Ishikawa (cell line): ENCODE measurements at regions not wholly inside any gene's neighbourhood (a gene's known extent, or its start where the extent isn't known, plus 50 kb on each side); places are given as distances from the start of the nearest gene placed in this dataset.

Source experiments
- CEBPB ChIP-seq: IDR thresholded peaks from 2 replicates; pipeline ENCODE4 v1.6.1; 2012
- CREB1 ChIP-seq: IDR thresholded peaks from 2 replicates; pipeline ENCODE4 v1.6.1; 2012; ENCODE audit warnings: low read depth
- NFIC ChIP-seq: IDR thresholded peaks from 2 replicates; pipeline ENCODE4 v1.6.1; 2012
- RAD21 ChIP-seq: IDR thresholded peaks from 2 replicates; pipeline ENCODE4 v1.6.1; 2012; ENCODE audit warnings: low read depth
- TAF1 ChIP-seq: IDR thresholded peaks from 2 replicates; pipeline ENCODE4 v1.6.1; 2012; ENCODE audit warnings: low read depth, mild to moderate bottlenecking
- YY1 ChIP-seq: IDR thresholded peaks from 2 replicates; pipeline ENCODE4 v1.6.1; 2012; ENCODE audit warnings: low read depth
- ZBTB7A ChIP-seq: IDR thresholded peaks from 2 replicates; pipeline ENCODE4 v1.6.1; 2012; ENCODE audit warnings: low read depth
- TF ChIP-seq, protein P1 (sequence below): IDR thresholded peaks from 2 replicates; pipeline ENCODE4 v1.6.1; 2012; ENCODE audit warnings: low read depth, mild to moderate bottlenecking
- TF ChIP-seq, protein P2 (sequence below): IDR thresholded peaks from 2 replicates; pipeline ENCODE4 v1.6.1; 2012

DNA sequence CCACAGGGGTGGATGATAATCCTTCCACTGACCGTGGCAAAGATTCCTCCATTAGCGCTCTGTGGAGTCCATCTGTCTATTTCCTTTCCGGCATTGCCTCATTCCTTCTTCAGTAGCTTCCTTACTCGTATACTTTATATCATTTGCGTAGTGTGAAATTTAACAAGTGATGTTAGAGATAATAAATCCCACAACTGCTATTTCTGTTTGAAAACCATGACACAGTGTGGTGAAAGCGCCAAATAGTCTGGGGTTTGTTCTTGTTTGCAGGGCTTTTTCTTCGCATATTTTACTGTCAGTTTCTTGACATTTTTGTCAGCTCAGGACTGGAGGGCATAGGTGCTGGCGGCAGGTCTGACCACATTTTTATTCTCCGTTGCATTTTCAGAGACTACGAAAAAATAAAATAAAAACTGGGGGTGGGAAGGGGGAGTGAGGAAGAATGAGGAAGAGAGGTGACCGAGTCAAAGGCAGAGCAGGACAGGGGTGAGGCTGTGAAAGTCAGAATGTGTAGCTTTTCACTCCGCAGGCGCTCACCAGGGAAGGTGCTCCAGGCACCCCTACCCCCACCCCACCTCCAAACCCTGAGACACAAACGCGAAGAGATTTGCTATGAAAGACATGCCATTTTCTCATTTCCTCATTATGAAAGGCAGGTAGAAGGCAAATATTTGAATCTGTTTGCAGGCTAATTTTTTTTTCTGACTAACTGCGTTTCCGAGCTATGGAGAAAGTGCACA lies 965.0 kb downstream of the MCTP2 start:
- TF ChIP-seq, protein P1, sequence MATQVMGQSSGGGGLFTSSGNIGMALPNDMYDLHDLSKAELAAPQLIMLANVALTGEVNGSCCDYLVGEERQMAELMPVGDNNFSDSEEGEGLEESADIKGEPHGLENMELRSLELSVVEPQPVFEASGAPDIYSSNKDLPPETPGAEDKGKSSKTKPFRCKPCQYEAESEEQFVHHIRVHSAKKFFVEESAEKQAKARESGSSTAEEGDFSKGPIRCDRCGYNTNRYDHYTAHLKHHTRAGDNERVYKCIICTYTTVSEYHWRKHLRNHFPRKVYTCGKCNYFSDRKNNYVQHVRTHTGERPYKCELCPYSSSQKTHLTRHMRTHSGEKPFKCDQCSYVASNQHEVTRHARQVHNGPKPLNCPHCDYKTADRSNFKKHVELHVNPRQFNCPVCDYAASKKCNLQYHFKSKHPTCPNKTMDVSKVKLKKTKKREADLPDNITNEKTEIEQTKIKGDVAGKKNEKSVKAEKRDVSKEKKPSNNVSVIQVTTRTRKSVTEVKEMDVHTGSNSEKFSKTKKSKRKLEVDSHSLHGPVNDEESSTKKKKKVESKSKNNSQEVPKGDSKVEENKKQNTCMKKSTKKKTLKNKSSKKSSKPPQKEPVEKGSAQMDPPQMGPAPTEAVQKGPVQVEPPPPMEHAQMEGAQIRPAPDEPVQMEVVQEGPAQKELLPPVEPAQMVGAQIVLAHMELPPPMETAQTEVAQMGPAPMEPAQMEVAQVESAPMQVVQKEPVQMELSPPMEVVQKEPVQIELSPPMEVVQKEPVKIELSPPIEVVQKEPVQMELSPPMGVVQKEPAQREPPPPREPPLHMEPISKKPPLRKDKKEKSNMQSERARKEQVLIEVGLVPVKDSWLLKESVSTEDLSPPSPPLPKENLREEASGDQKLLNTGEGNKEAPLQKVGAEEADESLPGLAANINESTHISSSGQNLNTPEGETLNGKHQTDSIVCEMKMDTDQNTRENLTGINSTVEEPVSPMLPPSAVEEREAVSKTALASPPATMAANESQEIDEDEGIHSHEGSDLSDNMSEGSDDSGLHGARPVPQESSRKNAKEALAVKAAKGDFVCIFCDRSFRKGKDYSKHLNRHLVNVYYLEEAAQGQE: no peak
- TF ChIP-seq, protein P2, sequence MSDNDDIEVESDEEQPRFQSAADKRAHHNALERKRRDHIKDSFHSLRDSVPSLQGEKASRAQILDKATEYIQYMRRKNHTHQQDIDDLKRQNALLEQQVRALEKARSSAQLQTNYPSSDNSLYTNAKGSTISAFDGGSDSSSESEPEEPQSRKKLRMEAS: no peak
- TF ChIP-seq ZBTB7A: no peak
- no peak for TF ChIP-seq RAD21
- TF ChIP-seq YY1: no peak
- no peak for TF ChIP-seq NFIC
- no peak for TF ChIP-seq CEBPB
- TF ChIP-seq CREB1: no peak
- no peak for TF ChIP-seq TAF1
